NCI-H1694 treated with DMSO at 0.1 percent for 48 hours (cell line): ENCODE measurements at regions not wholly inside any gene's neighbourhood (a gene's known extent, or its start where the extent isn't known, plus 50 kb on each side); places are given as distances from the start of the nearest gene placed in this dataset.

Source experiments
- DNase-seq: peaks from one replicate; lab custom pipeline; 2025; lab: John Stamatoyannopoulos, UW

GRCh38 chr1:165073185-165074007 is 283.1 kb downstream of the LMX1A start:
- peak; percentile 88 for DNase-seq

DNA sequence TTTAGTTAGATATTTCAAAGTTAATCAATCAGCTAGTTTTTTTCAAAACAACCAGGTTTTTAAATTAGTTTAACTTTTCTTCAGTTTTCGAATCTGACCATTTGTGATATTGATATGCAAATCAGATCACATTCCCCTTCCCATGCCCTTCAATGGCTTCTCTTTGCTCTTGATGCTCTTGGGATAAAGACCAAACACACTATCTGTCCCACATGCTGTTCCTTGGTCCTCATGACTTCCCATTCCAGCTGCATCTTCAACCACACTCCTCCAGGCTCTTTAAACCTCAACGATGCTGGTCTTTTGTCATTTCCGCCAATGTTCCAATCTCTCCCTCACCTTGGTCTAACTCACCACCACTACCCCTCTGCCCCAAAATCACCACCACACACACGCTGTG is 285.8 kb downstream of the LMX1A start:
- DNase-seq: no peak

DNA sequence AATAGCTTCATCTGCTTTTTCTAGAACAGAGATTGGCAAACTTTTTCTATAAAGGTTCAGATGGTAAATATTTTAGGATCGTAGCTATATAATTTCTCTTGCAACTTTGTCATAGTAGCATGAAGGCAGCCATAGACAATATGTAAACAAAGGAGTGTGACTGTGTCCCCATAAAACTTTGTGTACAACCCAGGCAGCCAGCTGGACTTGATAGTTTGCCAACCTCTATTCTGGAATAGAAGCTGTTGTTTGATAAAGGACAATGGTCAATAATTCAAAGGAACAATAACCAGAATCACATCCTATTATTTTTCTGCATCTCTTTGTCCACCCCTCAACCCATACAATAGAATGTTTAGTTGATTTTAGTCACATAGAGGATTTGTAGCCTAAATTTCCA is 286.7 kb downstream of the LMX1A start:
- DNase-seq: no peak

DNA sequence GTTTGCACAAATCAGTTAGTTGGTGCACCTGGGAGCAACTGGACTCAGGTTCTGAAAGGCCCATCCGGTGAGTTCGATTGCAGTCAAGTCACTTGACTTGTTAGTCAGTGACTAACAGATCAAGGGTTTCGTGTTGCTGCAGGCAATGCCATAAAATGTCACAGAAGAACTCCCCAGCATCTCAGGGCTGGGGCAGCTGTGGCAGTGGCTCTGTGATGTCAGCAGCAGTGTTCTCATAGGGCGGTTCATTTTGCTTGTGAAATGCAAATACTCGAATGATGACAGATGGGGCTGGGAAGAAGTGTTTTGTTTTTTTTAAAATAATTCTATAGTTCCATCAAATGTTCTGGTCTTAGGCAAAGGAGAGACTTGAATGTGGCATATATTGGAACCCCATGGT is 287.8 kb downstream of the LMX1A start:
- peak; percentile 22 for DNase-seq

GRCh38 chr1:165067829-165068228 is 288.7 kb downstream of the LMX1A start:
- no peak for DNase-seq

GRCh38 chr1:165063181-165063965 is 293.1 kb downstream of the LMX1A start:
- no peak for DNase-seq

GRCh38 chr1:165062346-165062745 is 294.2 kb downstream of the LMX1A start:
- DNase-seq: no peak

GRCh38 chr1:165060285-165060793 is 296.2 kb downstream of the LMX1A start:
- no peak for DNase-seq

DNA sequence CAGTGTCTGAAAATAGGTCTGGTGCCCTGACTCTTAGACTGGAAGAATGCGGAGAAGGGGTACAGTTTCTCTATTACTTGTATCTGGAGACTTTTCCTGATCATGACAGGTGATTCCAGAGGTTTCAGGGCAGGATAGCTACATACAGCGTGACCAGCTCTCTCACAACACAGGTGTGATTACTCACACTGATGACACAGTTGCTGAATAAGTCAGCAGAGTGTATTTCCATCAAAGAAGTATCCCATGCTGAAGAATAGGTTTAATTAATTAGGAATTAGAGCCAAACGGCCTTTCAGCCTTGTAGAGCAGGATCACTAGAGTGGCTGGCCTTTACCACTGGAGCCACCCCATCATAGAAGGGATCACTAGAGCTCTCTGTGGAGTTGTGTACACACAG is 298.6 kb downstream of the LMX1A start:
- no peak for DNase-seq

DNA sequence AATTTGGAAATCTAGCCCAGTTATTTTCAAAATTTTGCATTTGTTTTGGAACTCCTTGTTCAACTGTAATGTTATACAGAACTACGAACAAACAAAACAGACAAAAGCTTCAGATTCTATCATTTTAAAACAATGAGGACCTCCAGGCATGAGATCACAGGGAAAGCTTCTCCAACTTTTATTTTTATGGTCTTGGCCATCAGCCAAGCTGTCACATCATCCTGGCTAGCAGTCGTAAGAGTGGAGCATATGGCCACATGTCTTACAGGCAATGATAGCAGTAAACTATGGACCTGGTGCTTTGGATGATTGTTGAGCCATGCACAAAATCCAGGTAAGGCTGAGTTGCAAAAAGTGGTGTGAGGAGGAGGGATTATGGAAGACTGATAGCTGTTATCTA is 299.6 kb downstream of the LMX1A start:
- DNase-seq: peak; percentile 80

- no peak for DNase-seq
These were observed 300.9 kb downstream of the LMX1A start for GRCh38 chr1:165055581-165055980.

GRCh38 chr1:165054627-165055026 is 301.9 kb downstream of the LMX1A start:
- no peak for DNase-seq

DNA sequence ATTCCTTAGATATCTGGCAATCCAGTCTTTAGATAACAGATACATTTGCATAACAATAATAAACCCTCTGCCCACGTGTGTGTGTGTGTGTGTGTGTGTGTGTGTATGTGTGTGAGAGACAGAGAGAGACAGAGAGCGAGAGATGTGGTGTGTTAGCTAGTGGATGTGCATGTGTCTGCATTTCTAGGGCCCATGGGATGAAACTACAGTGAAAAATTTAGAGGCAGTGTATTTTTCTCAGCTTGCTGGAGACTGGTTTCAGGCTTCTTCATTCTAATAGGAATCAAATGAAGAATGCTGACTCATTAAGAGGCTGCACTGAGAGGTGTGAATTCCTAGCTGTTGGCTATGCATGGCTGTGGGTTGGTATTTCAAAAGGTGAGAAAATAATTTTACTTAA is 303.2 kb downstream of the LMX1A start:
- no peak for DNase-seq

- no peak for DNase-seq
These were observed 303.6 kb downstream of the LMX1A start for GRCh38 chr1:165052936-165053335.

DNA sequence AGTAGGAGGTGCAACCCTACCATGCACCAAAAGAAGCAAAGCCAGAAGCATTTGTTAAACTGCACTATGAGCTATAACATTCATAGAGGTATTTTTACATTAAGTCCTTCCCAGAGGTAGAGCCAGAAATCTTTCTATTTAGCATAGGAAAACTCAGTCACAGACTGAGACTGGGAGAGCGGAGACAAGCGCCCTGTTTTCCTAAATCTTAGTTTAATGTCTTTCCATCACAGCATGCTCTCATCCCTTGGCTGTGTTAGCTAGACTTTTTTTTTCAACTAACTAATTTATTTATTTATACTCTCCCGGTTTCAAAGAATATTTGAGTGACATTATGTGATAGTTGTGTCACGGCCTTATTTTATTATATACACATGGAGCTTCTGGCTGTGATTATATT is 304.1 kb downstream of the LMX1A start:
- DNase-seq: no peak

DNA sequence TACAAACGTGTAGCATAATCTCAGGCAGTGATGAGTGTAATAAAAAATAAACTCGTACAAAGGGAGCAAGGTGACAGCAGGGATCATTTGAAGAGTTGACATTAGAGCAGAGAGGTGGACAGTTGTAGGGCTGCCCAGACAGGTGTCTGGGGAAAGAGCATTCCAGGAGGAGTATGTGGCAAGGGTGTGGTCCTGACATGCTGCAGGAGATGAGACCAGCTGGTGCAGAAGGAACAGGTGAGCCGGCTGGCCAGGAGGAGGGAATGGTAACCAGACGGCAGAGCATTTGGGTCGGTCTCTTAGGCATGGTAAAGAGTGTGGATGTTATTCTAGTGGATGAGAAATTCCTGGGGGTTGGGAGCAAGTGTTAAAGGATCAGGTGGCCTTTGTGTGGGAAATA is 306.3 kb downstream of the LMX1A start:
- DNase-seq: no peak

- no peak for DNase-seq
These were observed 308.5 kb downstream of the LMX1A start for GRCh38 chr1:165047994-165048393.

DNA sequence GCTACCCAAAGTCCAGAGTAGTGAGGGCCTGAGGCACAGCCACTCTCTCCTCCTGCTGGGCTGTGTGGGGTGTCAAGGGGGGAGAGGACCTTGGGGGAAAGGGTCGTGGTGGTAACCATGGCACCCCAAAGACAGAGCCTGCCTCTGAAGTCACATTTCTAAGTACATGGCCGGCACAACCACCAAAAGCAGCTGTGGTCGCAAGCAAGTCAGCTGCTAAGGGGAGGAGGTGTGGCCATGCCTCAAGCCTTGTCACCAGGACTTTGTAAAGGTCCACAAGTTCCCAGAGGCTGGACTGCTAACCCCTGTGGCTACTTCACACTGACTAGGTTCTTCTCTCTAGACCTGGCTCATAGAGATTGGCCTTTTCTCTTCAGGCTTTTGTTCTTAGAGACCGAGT is 310.6 kb downstream of the LMX1A start:
- DNase-seq: no peak

DNA sequence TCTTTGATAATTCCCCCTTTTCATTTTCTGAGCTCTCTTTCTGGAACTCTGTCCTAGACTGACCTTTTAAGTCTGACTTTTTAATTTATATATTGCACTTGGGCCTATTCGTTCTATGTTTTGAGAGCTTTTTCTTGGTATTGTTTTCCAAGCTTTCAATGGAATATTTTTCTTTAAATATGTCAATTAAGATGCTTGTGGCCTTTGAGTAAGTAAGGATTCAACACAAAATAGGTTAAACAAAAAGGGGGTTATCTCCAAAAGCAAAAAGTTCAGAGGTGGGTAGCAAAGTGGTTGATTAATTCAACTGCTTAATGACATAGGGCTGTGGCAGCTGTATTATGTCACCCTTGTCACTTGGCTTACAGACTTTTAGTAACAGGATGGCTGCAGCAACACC is 315.9 kb downstream of the LMX1A start:
- DNase-seq: no peak

DNA sequence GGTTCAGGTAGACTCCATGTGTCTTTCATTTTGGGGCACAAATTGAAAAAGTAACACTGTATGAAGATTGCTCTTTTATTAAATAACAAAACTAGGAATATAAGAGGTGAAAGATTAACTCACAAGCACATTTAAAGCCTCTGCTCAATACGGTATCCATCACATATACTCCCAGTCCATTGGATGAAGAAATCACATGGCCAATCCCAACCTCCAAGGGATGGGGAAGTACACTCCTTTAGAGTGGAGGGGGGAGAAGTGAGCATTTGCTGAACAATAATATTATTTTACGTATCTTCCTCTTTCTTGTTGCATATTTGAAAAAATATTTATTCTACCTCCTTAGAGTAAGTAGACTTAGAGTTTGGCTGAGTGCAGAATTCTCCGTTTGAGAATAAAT is 316.5 kb downstream of the LMX1A start:
- DNase-seq: no peak

- DNase-seq: no peak
These were observed 320.1 kb downstream of the LMX1A start for GRCh38 chr1:165036403-165036802.

GRCh38 chr1:165034136-165034809 is 322.2 kb downstream of the LMX1A start:
- no peak for DNase-seq

DNA sequence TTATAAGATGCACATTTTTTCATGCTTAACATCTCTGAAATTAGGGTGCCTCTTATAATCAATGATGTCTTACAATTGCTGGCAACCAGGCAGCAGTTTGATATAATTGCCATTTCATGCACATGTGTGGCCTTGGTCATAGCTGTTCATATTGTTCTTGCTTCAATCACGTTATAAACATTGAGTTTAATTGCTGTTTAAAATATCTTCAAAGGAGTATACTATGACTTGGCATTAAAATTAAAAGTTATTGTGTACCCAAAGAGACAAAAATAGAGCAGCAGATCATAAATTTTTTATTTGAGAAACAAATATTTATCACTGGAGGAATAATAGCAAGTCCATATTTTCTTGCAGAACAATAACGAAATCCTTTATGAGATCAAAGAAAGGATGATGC is 325.5 kb downstream of the LMX1A start:
- DNase-seq: no peak
